Esophagus squamous epithelium (tissue), 5 donors: ENCODE measurements at regions not wholly inside any gene's neighbourhood (a gene's known extent, or its start where the extent isn't known, plus 50 kb on each side); places are given as distances from the start of the nearest gene placed in this dataset.

Experiments
- DNase-seq: peaks from one replicate; lab custom pipeline; 2025; lab: John Stamatoyannopoulos, UW
- H3K27ac ChIP-seq, 4 donors: fragments of 200-600 bp; sonication (generic); one replicate each; pipeline ENCODE4 v1.5.1; 2016 to 2019; ENCODE audit warnings: mild to moderate bottlenecking in 1 of 4
- H3K27me3 ChIP-seq, 4 donors: fragments of 200-600 bp; sonication (generic); 1 replicate in 3 of 4; 2 replicates in 1 of 4; pipeline versions ENCODE4 v1.5.1 to v1.6.0; 2017 to 2021; ENCODE audit warnings: antibody characterized with exemption in 1 of 4
- H3K36me3 ChIP-seq, 3 donors: fragments of 200-600 bp; sonication (generic); one replicate each; pipeline ENCODE4 v1.5.1; 2016 to 2019
- H3K4me1 ChIP-seq, 3 donors: fragments of 200-600 bp; sonication (generic); one replicate each; pipeline ENCODE4 v1.5.1; 2017 to 2019
- H3K4me3 ChIP-seq, 4 donors: fragments of 200-600 bp; sonication (generic); 1 replicate in 3 of 4; 2 replicates in 1 of 4; pipeline ENCODE4 v1.5.1; 2016 to 2019; ENCODE audit warnings: mild to moderate bottlenecking in 2 of 4, moderate library complexity in 1 of 4
- H3K9me3 ChIP-seq, 3 donors: fragments of 200-600 bp; sonication (generic); one replicate each; pipeline ENCODE4 v1.5.1; 2016 to 2019
- POLR2A ChIP-seq, 4 donors: fragments of 450-650 bp; IDR thresholded peaks; one replicate each; pipeline ENCODE4 v1.6.1; 2017; ENCODE audit warnings: antibody characterized with exemption in 4 of 4, mild to moderate bottlenecking in 4 of 4, moderate library complexity in 3 of 4
- WGBS, 2 donors: methylation state at CpG; one replicate each; pipeline ENCODE4 v1.1.5; 2018; 5-methylcytosine and 5-hydroxymethylcytosine counted together
- intact Hi-C: fragments of 100-400 bp; cut with DNase I; formaldehyde crosslinking; loops from one replicate; pipeline ENCODE4 v1.15.0; 2022
- TF ChIP-seq, protein P1 (sequence below), 6 experiments: fragments of 450-650 bp in 4 of 6; fragments of 200-600 bp in 2 of 6; sonication (generic) in 2 of 6; IDR thresholded peaks; one replicate each; pipeline ENCODE4 v1.5.1; 2016 to 2019; ENCODE audit warnings: antibody characterized with exemption in 6 of 6, mild to moderate bottlenecking in 4 of 6, moderate library complexity in 4 of 6
- donor health status: DM: yes; HTN: yes; CAD: no.

DNA sequence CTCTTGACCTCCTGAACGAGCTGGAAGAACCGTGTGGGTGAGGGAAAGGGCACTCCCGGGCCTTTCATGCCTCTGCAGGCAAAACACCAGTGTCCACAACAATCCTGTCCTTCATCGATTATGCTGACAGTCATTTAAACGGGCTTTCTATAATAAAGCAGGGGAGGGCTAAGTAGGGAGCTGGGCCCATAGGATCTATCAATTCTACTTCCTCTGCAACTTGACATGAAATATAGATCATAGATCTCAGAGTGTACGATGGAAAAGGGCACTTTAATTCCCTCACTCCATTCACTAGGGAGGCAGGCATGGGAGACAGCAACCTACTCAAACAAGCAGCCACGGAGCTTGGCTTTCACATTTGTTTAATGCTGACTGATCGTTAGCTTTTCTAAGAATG lies 55.8 kb upstream of the WASF3 start:
- 39 to 51% methylated on average over 7 to 8 of the region's 8 CpGs for WGBS, 2 donors
- H3K27ac ChIP-seq: no peak overlapping the region
- H3K4me1 ChIP-seq: peaks cover 0 to 20% (median 0%) of the 10 kb centered on the region in 3 donors
- no peak for DNase-seq
- H3K4me3 ChIP-seq: no peak overlapping the region
- intact Hi-C loops: no loop called here
- TF ChIP-seq, protein P1, sequence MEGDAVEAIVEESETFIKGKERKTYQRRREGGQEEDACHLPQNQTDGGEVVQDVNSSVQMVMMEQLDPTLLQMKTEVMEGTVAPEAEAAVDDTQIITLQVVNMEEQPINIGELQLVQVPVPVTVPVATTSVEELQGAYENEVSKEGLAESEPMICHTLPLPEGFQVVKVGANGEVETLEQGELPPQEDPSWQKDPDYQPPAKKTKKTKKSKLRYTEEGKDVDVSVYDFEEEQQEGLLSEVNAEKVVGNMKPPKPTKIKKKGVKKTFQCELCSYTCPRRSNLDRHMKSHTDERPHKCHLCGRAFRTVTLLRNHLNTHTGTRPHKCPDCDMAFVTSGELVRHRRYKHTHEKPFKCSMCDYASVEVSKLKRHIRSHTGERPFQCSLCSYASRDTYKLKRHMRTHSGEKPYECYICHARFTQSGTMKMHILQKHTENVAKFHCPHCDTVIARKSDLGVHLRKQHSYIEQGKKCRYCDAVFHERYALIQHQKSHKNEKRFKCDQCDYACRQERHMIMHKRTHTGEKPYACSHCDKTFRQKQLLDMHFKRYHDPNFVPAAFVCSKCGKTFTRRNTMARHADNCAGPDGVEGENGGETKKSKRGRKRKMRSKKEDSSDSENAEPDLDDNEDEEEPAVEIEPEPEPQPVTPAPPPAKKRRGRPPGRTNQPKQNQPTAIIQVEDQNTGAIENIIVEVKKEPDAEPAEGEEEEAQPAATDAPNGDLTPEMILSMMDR (IDR thresholded peaks at IDR 0.05): no peak
- TF ChIP-seq POLR2A (IDR thresholded peaks at IDR 0.05): no peak
- H3K27me3 ChIP-seq: peaks cover 0 to 4% (median 0%) of the 10 kb centered on the region in 4 donors
- H3K9me3 ChIP-seq: no peaks in the 10 kb centered on the region
- no peaks in the 10 kb centered on the region for H3K36me3 ChIP-seq

DNA sequence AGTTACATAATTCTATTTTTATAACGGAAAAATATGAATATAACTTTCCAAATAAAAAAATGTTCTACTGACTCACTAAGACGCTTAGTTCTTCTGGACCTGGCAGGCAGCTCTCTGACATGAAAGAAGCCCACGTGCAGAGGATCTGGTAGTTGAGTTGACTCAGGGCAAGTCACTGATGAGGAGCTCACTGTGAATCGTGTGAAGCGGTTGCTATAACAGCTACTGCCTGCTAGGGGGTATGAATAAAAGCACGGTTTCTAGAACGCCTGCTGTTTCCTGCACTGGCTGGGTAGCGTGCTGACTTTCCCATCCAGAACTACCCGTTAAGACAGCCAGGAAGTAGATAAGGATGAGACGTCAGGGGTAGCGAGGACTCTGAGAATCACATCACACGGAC lies 54.7 kb upstream of the WASF3 start:
- intact Hi-C loops: no loop called here
- Histone ChIP-seq H3K27me3 (peaks cover 0 to 4% (median 0%) of the 10 kb centered on the region in 4 donors), H3K36me3 (no peaks in the 10 kb centered on the region), H3K27ac (no peak overlapping the region), H3K9me3 (no peaks in the 10 kb centered on the region), H3K4me1 (peaks cover 0 to 17% (median 0%) of the 10 kb centered on the region in 3 donors), H3K4me3 (no peak overlapping the region)
- 29 to 31% methylated on average over 12 of the region's 12 CpGs for WGBS, 2 donors
- no peak for TF ChIP-seq POLR2A (IDR thresholded peaks at IDR 0.05)
- TF ChIP-seq, protein P1 (IDR thresholded peaks at IDR 0.05): no peak
- no peak for DNase-seq

DNA sequence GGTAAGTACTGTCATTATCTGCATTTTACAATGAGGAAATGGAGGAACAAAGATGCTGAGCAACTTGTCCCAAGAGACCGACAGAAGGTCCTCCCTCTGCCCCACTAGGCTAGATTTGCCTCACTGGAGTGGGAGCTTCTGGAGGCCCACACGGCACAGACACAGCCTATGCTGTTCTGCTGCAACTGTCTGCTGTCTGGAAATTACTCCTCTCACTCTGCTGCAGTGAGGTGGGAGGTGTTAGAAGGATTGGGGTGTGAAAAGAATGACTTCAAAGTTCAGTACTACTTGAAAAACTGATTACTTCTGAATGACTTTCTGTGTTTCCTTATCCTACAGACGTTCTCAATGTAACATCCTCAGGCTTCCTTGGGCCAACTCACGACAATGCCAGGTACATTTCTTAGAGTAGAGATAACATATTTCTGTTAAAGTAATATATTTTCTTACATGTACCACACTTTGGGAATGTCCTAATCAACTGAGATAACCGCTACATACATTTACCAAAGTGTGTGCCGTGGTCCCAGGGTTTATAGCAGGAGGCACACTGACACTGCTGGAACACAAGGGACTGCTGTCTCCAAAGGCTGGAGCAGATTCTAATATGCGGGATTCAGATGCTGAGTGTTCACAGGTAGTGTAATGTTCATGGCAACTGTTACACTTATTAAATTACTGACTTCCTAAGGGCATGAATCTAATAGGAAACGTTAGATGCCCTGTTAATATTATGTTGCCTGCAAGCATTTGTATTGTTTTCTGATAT lies 53.5 kb upstream of the WASF3 start:
- Histone ChIP-seq H3K27me3 (peaks cover 0 to 4% (median 0%) of the 10 kb centered on the region in 4 donors), H3K4me1 (peaks cover 0 to 9% (median 0%) of the 10 kb centered on the region in 3 donors), H3K36me3 (no peaks in the 10 kb centered on the region), H3K4me3 (no peak overlapping the region), H3K9me3 (no peaks in the 10 kb centered on the region), H3K27ac (no peak overlapping the region)
- DNase-seq: no peak
- 75 to 76% methylated on average over 7 to 8 of the region's 8 CpGs for WGBS, 2 donors
- intact Hi-C loops: no loop called here
- no peak for TF ChIP-seq POLR2A (IDR thresholded peaks at IDR 0.05)
- TF ChIP-seq, protein P1 (IDR thresholded peaks at IDR 0.05): no peak
